HG03354 (cell line): ENCODE measurements at regions not wholly inside any gene's neighbourhood (a gene's known extent, or its start where the extent isn't known, plus 50 kb on each side); places are given as distances from the start of the nearest gene placed in this dataset.

Experiments
- ATAC-seq: cut with Tn5 transposase; IDR thresholded peaks from one replicate; pipeline ENCODE4 v1.9.1; 2021; ENCODE audit warnings: mild to moderate bottlenecking; ENCODE audit not compliant: unreplicated experiment, poor library complexity, severe bottlenecking

GRCh38 chr12:107553211-107553765 is 132.3 kb upstream of the PWP1 start:
- no peak for ATAC-seq

DNA sequence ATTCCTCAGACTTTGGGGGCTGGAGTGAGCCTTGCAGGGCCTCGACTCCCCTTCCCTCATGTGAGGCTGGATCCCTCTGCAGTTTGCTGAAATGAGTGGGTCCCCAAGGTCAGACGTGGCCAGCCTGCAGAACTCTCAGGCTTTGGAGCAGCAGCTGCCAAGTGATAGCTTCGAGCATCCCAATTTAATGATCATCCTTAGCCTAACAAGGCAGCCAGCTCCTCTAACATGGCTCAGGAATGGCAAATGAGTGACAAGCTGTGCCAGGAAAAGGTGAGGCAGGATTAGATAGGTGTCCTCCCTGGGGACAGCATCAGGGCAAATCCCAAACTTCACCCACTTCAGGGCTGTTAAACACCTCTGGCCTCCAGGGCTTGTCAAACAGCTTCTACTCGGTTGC is 130.7 kb upstream of the PWP1 start:
- ATAC-seq: no peak

- no peak for ATAC-seq
These were observed 128.6 kb upstream of the PWP1 start for GRCh38 chr12:107557026-107557425.

DNA sequence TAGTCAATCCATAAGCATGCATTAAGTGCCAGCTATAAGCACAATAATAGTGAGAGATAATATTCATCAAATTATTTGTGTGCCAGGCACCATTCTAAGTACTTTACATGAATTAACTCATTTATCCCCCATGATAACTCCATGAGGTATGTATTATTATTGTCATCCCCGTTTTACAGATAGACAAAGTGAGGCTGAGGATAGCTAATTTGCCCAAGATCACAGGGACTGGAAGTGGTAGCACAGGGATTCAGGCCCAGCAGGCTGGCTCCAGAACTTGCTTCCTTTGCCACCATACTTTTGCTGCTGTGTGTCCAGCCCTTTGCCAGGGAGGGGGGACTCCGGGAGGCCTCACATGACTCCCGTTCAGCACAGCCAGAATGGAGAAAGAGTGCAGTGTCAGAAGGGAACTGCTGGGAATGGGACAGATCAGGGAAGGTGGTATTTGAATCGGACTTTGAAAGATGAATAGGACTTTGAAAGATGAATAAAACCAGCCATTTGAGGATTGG is 128.0 kb upstream of the PWP1 start:
- no peak for ATAC-seq

DNA sequence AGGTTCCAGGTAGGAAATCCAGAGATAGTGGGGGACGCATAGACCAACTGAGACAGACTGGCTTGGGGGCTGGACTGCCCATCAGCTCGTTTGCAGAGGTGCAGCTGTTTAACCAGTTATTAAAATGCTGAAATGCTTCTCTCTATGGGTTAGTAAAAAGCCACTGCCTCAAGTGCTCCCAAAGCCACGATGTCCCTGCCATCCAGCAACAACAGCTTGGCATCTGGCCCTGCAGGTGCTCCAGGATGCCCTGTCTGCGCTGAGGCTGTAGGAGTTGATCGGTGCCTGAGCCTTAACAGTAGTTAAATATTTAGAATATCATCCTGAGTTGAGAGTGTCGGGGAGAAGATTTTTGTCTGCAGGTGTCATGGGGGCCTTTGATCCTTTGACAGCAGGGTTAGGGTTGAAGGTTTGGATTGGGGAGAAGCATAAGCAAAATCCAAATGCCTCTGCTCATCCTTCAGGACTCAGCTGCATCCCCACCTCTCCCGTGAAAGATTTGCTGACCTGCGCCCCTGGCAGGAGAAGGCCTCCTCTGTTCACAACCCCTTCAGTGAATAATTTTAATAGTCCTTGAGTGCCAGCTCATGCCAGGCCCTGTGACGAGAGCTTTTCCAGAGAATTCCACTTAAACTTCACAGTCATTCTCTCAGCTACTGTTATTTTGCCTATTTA is 127.3 kb upstream of the PWP1 start:
- ATAC-seq: no peak

DNA sequence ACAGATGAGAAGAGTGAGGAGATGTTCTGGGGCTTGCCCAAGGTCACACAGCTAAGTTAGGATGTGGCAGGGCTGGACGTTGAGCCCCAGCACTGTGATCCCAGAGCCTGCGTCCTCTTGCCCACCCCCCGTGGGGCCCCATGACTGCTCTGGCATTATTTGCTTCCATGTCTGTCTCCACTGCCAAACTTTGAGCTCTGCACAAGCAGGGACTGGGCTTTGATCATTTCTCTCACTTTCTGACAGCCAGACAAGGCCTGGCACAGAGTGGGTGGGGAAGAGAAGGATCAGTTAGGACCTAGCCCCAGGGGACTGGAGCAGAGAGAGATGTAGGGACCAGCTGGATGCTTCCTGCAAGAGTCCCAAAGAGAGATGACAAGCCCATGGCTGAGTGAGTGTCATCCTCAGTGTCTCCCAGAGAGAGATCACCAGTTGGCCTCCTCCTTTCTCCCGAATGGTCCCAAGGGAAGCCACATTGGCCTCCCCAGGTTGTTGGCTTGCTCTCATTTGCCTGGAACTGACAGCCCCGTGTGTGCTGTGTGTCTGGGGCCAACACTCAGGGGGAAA is 126.7 kb upstream of the PWP1 start:
- ATAC-seq: no peak

DNA sequence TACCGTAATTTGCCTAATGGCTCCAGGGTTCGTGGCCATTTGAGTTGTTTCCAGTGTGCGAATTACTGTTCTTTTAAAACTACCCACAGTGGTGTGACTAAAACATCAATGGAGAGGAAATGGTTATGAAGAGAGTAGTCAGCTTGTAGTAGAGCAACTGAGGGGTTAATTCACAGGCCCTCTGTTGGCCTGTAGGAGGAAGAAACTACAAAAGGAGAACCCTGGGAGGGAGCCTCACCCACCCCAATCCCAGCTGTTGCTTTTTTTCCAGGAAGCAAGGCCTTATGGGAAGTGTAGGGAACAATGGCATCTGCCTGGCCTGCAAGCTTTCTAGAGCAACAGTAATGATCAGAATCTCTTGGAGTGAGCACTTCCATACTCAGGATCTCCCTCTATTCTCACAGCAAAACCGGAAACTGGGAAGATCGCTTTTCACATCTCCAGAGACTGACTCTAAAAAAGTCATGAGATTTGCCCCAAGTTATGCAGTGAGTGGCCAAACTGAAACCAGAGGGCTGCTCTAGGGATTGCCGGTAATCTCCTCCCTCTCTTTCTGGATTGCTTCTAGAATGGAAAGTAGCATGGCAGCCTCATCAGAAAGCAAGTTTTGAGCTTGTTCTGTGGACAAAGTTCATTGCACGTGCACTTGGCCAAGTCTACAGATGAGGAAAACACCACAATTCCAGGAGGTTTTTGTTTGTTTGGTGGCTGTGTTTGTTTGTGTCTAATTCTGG is 125.3 kb upstream of the PWP1 start:
- ATAC-seq: no peak

DNA sequence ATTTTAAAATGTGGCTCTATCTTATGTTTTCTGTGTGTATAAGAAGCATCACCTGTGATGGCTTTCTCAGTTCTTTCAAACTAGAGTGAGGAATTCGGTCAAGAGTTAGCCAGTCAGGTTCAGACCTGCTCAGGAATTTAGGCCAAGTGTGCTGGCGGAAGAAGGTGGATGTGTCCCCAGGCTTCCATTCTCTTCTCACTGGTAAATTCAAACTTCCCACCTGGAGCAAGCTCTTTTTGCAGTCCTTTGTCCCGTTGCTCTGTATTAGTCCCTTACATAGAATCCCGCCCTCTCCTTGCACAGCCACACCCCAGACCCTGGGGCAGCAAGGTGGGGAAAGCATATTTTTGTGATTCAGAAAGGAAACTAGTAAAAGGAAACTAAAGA is 124.7 kb upstream of the PWP1 start:
- no peak for ATAC-seq

DNA sequence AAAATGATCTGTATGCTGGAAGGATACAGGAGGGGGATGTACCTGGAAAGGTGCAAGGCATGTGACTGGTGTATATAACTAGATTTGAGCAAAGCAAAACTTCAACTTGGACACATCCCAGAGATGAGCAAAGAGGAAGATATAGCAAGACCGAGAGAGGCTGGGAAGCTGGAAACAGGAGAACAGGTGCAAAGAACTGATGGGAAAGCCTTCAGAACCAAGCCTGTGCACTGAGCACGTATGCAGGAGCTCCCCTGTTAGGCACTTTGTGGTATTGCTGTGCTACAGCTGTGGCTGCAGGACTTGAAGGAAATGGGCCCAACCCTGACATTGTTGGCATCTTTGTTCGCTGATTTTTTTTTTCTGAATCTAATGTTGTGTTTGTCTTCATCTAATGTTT is 120.7 kb upstream of the PWP1 start:
- no peak for ATAC-seq

DNA sequence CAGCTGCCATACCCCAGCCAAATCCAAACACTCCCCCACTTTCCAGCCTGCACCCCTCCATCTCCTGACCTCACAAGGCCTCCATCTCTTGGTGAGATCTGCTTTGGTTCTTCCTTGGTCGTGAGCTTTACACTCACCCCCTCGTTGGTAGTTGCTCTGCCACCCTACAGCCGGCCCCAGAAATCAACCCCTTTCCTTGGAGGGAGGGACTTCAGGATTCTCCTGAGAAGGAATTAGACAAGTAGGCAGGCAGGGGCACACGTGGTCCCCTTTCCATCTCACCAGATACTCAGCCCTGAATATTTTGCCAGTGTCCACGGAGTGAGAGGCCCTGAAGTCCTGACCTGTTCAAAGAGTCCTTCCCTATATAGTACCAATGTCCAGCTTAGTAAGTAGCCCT is 120.0 kb upstream of the PWP1 start:
- ATAC-seq: no peak

GRCh38 chr12:107567876-107568619 is 117.6 kb upstream of the PWP1 start:
- no peak for ATAC-seq

- no peak for ATAC-seq
These were observed 116.9 kb upstream of the PWP1 start for GRCh38 chr12:107568718-107569117.

DNA sequence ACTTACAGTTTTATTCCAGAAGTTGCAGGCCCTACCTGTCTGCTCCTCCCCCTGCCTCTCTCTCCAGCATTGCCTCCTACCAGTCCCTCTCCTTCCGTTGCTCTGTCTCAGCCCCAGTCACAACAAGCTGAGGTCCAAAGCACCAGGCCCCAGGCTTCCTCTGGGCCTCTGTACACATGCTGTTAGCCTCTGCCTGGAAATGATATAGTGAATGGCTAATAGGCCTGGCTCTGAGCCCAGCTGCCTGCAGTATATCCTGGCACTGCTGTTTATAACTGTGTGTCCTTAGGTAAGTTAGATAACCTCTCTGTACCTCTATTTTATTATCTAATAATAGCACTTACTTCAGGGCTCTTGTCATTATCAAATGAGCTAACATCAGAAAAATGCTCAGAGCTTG is 114.9 kb upstream of the PWP1 start:
- no peak for ATAC-seq

GRCh38 chr12:107571492-107571891 is 114.1 kb upstream of the PWP1 start:
- ATAC-seq: no peak

GRCh38 chr12:107574691-107575090 is 110.9 kb upstream of the PWP1 start:
- ATAC-seq: no peak

GRCh38 chr12:107580750-107581618 is 104.6 kb upstream of the PWP1 start:
- ATAC-seq: no peak

GRCh38 chr12:107581619-107582015 is 104.0 kb upstream of the PWP1 start:
- no peak for ATAC-seq

DNA sequence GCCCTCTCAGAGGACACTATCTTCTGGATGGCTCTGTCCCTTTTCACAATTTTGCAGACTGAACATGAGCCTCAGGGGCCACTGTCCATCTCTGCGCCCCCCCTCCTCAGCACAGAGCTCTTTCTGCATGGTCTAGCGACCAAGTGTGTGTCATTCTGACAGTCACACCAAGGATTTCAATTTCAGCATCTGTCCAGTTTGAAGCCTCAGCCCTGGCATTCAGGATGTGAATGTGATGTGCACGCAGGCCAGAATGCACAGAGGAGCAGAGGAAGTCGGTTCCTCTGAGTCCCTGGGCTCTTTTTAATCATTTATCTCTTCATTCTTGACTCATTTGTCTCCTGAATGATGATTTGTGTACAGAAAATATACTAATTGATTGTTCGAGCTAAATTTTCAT is 102.0 kb upstream of the PWP1 start:
- no peak for ATAC-seq

DNA sequence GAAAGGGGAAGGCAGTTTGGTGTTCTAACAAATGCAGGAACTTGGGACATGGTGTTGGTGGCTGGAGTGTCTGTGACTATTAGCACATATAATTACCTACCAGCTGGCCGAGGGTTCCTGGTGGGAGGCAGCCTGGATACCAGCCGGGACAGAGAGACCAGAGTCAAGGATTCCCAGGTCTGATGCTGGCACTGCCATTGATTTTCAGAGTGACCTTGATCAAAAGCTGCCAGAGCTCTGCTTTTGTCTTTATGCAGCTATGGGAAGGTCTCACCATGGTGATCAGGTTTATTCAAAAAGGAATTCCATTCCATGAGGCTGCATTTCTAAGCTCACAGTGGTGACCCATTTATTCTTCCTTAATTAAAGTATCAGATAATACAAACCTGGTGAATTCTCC is 101.0 kb upstream of the PWP1 start:
- no peak for ATAC-seq
